ENCODE measurements at regions not wholly inside any gene's neighbourhood (a gene's known extent, or its start where the extent isn't known, plus 50 kb on each side); places are given as distances from the start of the nearest gene placed in this dataset.

GRCh38 chr4:101398807-101399206 is 51.5 kb upstream of the PPP3CA start:
- Histone ChIP-seq H3K4me3 (ENCODE audit: low read length) (no peak overlapping the region), H3K36me3 (ENCODE audit: control insufficient read depth, insufficient read depth, low read length) (no peaks in the 10 kb centered on the region), H3K27ac (ENCODE audit: low read length) (no peak overlapping the region), H3K4me1 (ENCODE audit: control insufficient read depth, insufficient read depth, low read length) (no peaks in the 10 kb centered on the region), H3K27me3 (ENCODE audit: control insufficient read depth, insufficient read depth, low read length) (no peaks in the 10 kb centered on the region), H3K9me3 (ENCODE audit: control insufficient read depth, low read depth, low read length) (no peaks in the 10 kb centered on the region)
- DNase-seq = no peak
- 100% methylated on average over 2 of the region's 4 CpGs for WGBS (ENCODE audit: insufficient coverage, low lambda C conversion rate)
